Activated CD4-positive, alpha-beta T cell treated with anti-CD3 and anti-CD28 coated beads, Interleukin-2, amount 10 ng/mL, durations not matched to agents 7 days and 5 days (primary cell): ENCODE measurements at regions not wholly inside any gene's neighbourhood (a gene's known extent, or its start where the extent isn't known, plus 50 kb on each side); places are given as distances from the start of the nearest gene placed in this dataset.

Experiments
- CTCF ChIA-PET: fragments of 350-600 bp; sonication (Branson Sonifier 250); formaldehyde crosslinking; loops from one replicate; lab custom pipeline; 2021; ENCODE audit warnings: antibody characterized with exemption; lab: Charles Lee
- POLR2A ChIA-PET: fragments of 350-600 bp; sonication (Branson Sonifier 250); formaldehyde crosslinking; loops from one replicate; lab custom pipeline; 2021; ENCODE audit warnings: antibody characterized with exemption; lab: Charles Lee
- DNase-seq: peaks from one replicate; pipeline ENCODE4 v3.0.0-alpha.2; 2020
- H3K27ac Mint-ChIP-seq: one replicate; pipeline ENCODE4 v1.8.0; 2021; ENCODE audit warnings: mild to moderate bottlenecking, moderate library complexity, mixed read lengths
- H3K27me3 Mint-ChIP-seq: one replicate; pipeline ENCODE4 v1.8.0; 2021; ENCODE audit warnings: mixed read lengths
- H3K36me3 Mint-ChIP-seq: one replicate; pipeline ENCODE4 v1.8.0; 2021; ENCODE audit warnings: low read depth, mixed read lengths
- H3K4me1 Mint-ChIP-seq: one replicate; pipeline ENCODE4 v1.8.0; 2021; ENCODE audit warnings: mixed read lengths
- H3K4me3 Mint-ChIP-seq: one replicate; pipeline ENCODE4 v1.8.0; 2021; ENCODE audit warnings: mild to moderate bottlenecking, moderate library complexity, mixed read lengths
- H3K9me3 Mint-ChIP-seq: one replicate; pipeline ENCODE4 v1.8.0; 2021; ENCODE audit warnings: mixed read lengths

DNA sequence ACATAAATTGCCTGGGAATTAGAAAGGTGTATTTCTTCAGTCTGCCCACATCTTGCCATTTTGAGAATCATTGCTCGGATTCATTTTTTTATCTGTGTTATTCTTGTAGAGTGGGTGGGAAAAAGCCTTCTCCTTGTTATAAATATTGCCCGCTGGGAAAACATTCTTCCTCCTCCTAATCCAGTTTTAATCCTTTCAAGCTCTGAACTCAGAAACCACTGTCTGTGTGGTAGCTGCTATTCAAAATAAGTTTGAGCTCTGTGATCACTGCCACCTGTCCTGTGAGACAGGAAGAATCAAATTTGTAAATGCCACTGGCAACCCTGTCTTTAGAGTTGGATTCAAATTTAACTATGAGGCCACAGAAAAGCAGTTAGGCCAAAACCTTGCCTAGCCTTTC lies 1875.2 kb upstream of the PIK3C3 start:
- H3K36me3 Mint-ChIP-seq = no peaks in the 10 kb centered on the region
- H3K9me3 Mint-ChIP-seq = peaks cover 3% of the 10 kb centered on the region
- no peak for DNase-seq
- H3K4me3 Mint-ChIP-seq = no peak overlapping the region
- H3K27me3 Mint-ChIP-seq = no peaks in the 10 kb centered on the region
- ChIA-PET CTCF (no interaction called here), POLR2A (no interaction called here)
- H3K4me1 Mint-ChIP-seq = no peaks in the 10 kb centered on the region
- H3K27ac Mint-ChIP-seq = no peak overlapping the region

DNA sequence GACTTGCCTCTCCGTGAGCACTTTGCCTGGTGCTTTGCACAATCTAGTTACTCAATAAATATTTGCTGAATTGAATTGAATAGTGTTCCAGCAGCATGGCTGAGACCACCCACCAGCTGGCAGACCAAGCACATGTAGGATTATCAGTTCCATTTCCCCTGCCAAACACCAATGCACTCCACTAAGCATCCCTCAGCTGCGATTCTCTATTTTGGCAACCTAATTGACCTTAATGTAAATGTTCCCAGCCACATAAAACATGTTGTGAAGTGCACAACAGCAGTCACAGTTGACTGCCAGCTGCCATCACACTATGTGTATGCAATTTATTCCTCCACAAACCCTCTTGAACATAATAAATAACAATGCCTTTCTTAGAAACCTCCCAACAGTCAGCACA lies 1879.4 kb upstream of the PIK3C3 start:
- no peaks in the 10 kb centered on the region for H3K36me3 Mint-ChIP-seq
- ChIA-PET CTCF (no interaction called here), POLR2A (no interaction called here)
- no peak overlapping the region for H3K27ac Mint-ChIP-seq
- DNase-seq = no peak
- no peak overlapping the region for H3K4me3 Mint-ChIP-seq
- peaks cover 3% of the 10 kb centered on the region for H3K9me3 Mint-ChIP-seq
- no peaks in the 10 kb centered on the region for H3K4me1 Mint-ChIP-seq
- H3K27me3 Mint-ChIP-seq = no peaks in the 10 kb centered on the region

- POLR2A ChIA-PET = no interaction called here
- H3K9me3 Mint-ChIP-seq = peaks cover 3% of the 10 kb centered on the region
- no peak overlapping the region for H3K27ac Mint-ChIP-seq
- no peaks in the 10 kb centered on the region for H3K36me3 Mint-ChIP-seq
- no peak overlapping the region for H3K4me3 Mint-ChIP-seq
- CTCF ChIA-PET = no interaction called here
- H3K4me1 Mint-ChIP-seq = no peaks in the 10 kb centered on the region
- DNase-seq = no peak
- no peaks in the 10 kb centered on the region for H3K27me3 Mint-ChIP-seq
Observed at GRCh38 chr18:40072761-40073160, 1882.3 kb upstream of the PIK3C3 start.

GRCh38 chr18:40066368-40066767 lies 1888.7 kb upstream of the PIK3C3 start:
- Mint-ChIP-seq H3K27ac (no peak overlapping the region), H3K9me3 (peaks cover 5% of the 10 kb centered on the region), H3K4me1 (no peaks in the 10 kb centered on the region), H3K4me3 (no peak overlapping the region), H3K36me3 (no peaks in the 10 kb centered on the region), H3K27me3 (no peaks in the 10 kb centered on the region)
- CTCF ChIA-PET = no interaction called here
- POLR2A ChIA-PET = no interaction called here
- no peak for DNase-seq

- no peak for DNase-seq
- ChIA-PET POLR2A (no interaction called here), CTCF (no interaction called here)
- no peak overlapping the region for H3K27ac Mint-ChIP-seq
- H3K4me1 Mint-ChIP-seq = no peaks in the 10 kb centered on the region
- no peaks in the 10 kb centered on the region for H3K27me3 Mint-ChIP-seq
- peaks cover 2% of the 10 kb centered on the region for H3K9me3 Mint-ChIP-seq
- H3K36me3 Mint-ChIP-seq = no peaks in the 10 kb centered on the region
- H3K4me3 Mint-ChIP-seq = no peak overlapping the region
Observed at GRCh38 chr18:40063488-40063887, 1891.5 kb upstream of the PIK3C3 start.

- POLR2A ChIA-PET = no interaction called here
Observed at GRCh38 chr18:40061086-40061485, 1893.9 kb upstream of the PIK3C3 start.

DNA sequence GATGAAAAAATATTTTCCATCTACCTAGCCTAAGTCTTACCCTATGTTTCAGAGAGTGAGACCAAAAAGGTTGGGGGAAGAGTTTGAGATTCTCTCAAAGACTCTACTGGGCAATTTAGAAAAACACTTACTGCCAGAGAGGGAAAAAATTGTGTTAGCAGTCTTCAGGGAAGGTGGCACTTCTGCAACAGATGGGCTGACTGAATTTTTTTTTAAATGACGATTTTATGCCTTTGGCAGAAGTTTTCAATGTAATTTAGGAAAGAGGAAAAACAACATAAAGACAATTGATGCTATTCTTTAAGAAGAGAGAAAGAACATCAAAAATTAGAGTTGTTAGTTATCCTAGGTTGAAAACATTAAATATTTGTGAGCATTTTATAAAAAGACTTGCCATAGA lies 1894.5 kb upstream of the PIK3C3 start:
- H3K27me3 Mint-ChIP-seq = no peaks in the 10 kb centered on the region
- no peaks in the 10 kb centered on the region for H3K4me1 Mint-ChIP-seq
- DNase-seq = no peak
- no peak overlapping the region for H3K27ac Mint-ChIP-seq
- H3K4me3 Mint-ChIP-seq = no peak overlapping the region
- CTCF ChIA-PET = no interaction called here
- POLR2A ChIA-PET = no interaction called here
- H3K9me3 Mint-ChIP-seq = no peaks in the 10 kb centered on the region
- H3K36me3 Mint-ChIP-seq = no peaks in the 10 kb centered on the region

More at GRCh38 chr18:40061086-40061485, 1893.9 kb upstream of the PIK3C3 start:
- no peak for DNase-seq
- H3K4me1 Mint-ChIP-seq = no peaks in the 10 kb centered on the region
- no peak overlapping the region for H3K27ac Mint-ChIP-seq
- no peak overlapping the region for H3K4me3 Mint-ChIP-seq
- H3K27me3 Mint-ChIP-seq = no peaks in the 10 kb centered on the region
- CTCF ChIA-PET = no interaction called here
- H3K36me3 Mint-ChIP-seq = no peaks in the 10 kb centered on the region
- H3K9me3 Mint-ChIP-seq = no peaks in the 10 kb centered on the region

GRCh38 chr18:40058811-40059570 lies 1896.0 kb upstream of the PIK3C3 start:
- DNase-seq = no peak
- ChIA-PET CTCF (no interaction called here), POLR2A (no interaction called here)
- Mint-ChIP-seq H3K27ac (no peak overlapping the region), H3K9me3 (no peaks in the 10 kb centered on the region), H3K27me3 (no peaks in the 10 kb centered on the region), H3K36me3 (no peaks in the 10 kb centered on the region), H3K4me1 (no peaks in the 10 kb centered on the region), H3K4me3 (no peak overlapping the region)

GRCh38 chr18:40056079-40056692 lies 1898.8 kb upstream of the PIK3C3 start:
- no peak overlapping the region for H3K27ac Mint-ChIP-seq
- H3K9me3 Mint-ChIP-seq = no peaks in the 10 kb centered on the region
- no peak for DNase-seq
- ChIA-PET CTCF (no interaction called here), POLR2A (no interaction called here)
- no peaks in the 10 kb centered on the region for H3K27me3 Mint-ChIP-seq
- no peaks in the 10 kb centered on the region for H3K4me1 Mint-ChIP-seq
- no peak overlapping the region for H3K4me3 Mint-ChIP-seq
- no peaks in the 10 kb centered on the region for H3K36me3 Mint-ChIP-seq

DNA sequence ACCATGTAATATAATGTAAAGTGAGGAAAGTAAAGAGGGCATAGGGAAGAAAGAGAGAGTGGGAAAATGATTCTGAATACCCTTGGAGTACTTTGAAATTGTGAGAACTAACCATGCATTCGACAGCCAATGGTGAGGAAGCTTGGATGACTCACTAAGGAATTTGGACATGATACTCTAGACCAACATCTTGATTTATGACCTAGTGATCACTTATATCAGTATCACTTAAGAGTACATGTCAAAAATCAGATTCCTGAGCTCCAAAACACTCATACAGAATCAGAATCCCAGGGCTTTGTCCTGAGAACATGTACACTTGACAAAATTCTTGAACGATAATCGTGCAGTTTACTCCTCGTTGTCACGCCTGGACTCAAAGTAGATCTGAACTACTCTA lies 1899.8 kb upstream of the PIK3C3 start:
- POLR2A ChIA-PET = no interaction called here
- H3K27ac Mint-ChIP-seq = no peak overlapping the region
- CTCF ChIA-PET = interaction anchor here (0.6 to 0.7 kb wide), 2 partner anchors 21 to 1521 kb away, joined by 3 to 4 read pairs; no protein-coding TSS in a partner anchor

DNA sequence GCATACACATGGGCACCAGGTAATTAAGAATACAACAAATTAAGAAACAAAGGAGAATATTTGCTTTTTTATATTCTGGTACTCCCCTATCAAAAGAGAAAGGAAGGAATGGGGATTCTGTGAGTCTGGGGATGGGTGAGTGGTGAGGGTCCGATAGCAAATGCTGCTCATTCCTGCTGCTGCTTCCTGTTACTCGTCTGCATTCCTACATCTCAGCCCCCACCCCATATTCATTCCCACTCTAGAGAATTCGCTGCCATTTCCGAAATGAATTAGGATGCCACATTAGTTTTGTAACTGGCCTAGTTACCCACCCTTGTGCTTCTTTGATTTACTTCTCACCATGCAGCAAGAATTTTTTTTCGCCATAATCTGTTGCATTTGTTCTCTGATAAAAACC lies 1905.3 kb upstream of the PIK3C3 start:
- POLR2A ChIA-PET = no interaction called here
- Mint-ChIP-seq H3K27me3 (no peaks in the 10 kb centered on the region), H3K9me3 (no peaks in the 10 kb centered on the region), H3K36me3 (no peaks in the 10 kb centered on the region), H3K27ac (no peak overlapping the region), H3K4me1 (no peaks in the 10 kb centered on the region), H3K4me3 (no peak overlapping the region)
- CTCF ChIA-PET = no interaction called here
- no peak for DNase-seq

More for the DNA sequence above, 1899.8 kb upstream of the PIK3C3 start:
- no peaks in the 10 kb centered on the region for H3K4me1 Mint-ChIP-seq
- H3K27me3 Mint-ChIP-seq = no peaks in the 10 kb centered on the region
- no peaks in the 10 kb centered on the region for H3K36me3 Mint-ChIP-seq
- no peak overlapping the region for H3K4me3 Mint-ChIP-seq
- H3K9me3 Mint-ChIP-seq = no peaks in the 10 kb centered on the region
- DNase-seq = no peak

- Mint-ChIP-seq H3K4me3 (no peak overlapping the region), H3K27ac (no peak overlapping the region), H3K4me1 (no peaks in the 10 kb centered on the region), H3K9me3 (no peaks in the 10 kb centered on the region), H3K36me3 (no peaks in the 10 kb centered on the region), H3K27me3 (no peaks in the 10 kb centered on the region)
- ChIA-PET CTCF (no interaction called here), POLR2A (no interaction called here)
- DNase-seq = no peak
Observed at GRCh38 chr18:40048886-40049650, 1906.0 kb upstream of the PIK3C3 start.

DNA sequence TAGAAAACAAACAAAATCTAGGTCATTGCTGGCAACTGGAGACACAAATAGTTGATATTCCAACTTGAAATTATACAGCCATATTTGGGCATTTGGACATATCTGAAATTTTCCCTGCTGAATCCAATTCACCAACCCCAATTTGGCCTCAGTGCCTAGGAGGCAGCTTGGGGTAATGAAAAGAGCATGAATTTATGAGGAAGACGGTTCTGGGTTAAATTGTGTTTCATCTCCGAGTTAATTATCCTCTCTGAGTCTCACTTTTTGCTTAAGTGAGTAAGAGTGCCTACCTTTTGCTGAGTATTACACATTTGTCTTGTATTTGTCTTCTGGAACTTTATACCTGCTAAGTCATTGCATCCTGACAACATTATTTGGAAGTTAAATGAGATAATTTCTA lies 1906.8 kb upstream of the PIK3C3 start:
- ChIA-PET POLR2A (no interaction called here), CTCF (no interaction called here)
- Mint-ChIP-seq H3K27me3 (no peaks in the 10 kb centered on the region), H3K9me3 (no peaks in the 10 kb centered on the region), H3K4me3 (no peak overlapping the region), H3K36me3 (no peaks in the 10 kb centered on the region), H3K27ac (no peak overlapping the region), H3K4me1 (no peaks in the 10 kb centered on the region)
- no peak for DNase-seq
